Stomach (tissue), 8 donors: ENCODE measurements at regions not wholly inside any gene's neighbourhood (a gene's known extent, or its start where the extent isn't known, plus 50 kb on each side); places are given as distances from the start of the nearest gene placed in this dataset.

Experiments used
- DNase-seq, 2 donors: peaks; one replicate each; pipeline versions ENCODE4 v3.0.0 to v3.0.0-alpha.2; 2013 to 2019
- H3K27ac ChIP-seq, 5 donors: fragments of 200-600 bp in 4 of 5; sonication (generic) in 4 of 5; one replicate each; pipeline ENCODE4 v1.5.1; 2013 to 2019; ENCODE audit warnings: mild to moderate bottlenecking in 1 of 5, moderate library complexity in 1 of 5
- H3K27me3 ChIP-seq, 3 donors: fragments of 200-600 bp; sonication (generic); one replicate each; pipeline ENCODE4 v1.5.1; 2017 to 2019; ENCODE audit warnings: mixed run types in 1 of 3
- H3K36me3 ChIP-seq, 4 donors: fragments of 200-600 bp; sonication (generic); 1 replicate in 3 of 4; 2 replicates in 1 of 4; pipeline ENCODE4 v1.5.1; 2016 to 2019
- H3K4me1 ChIP-seq, 4 donors: fragments of 200-600 bp; sonication (generic); one replicate each; pipeline ENCODE4 v1.5.1; 2016 to 2019
- H3K4me3 ChIP-seq, 4 donors: fragments of 200-600 bp; sonication (generic) in 3 of 4; one replicate each; pipeline ENCODE4 v1.5.1; 2016 to 2019; ENCODE audit warnings: mild to moderate bottlenecking in 1 of 4
- H3K9me3 ChIP-seq, 4 donors: fragments of 200-600 bp; sonication (generic); one replicate each; pipeline ENCODE4 v1.5.1; 2016 to 2019
- EP300 ChIP-seq: sonication (generic); formaldehyde crosslinking; IDR thresholded peaks from one replicate; pipeline ENCODE4 v1.6.1; 2017; ENCODE audit warnings: antibody characterized with exemption
- POLR2A ChIP-seq, 4 donors: fragments of 450-650 bp; IDR thresholded peaks; one replicate each; pipeline ENCODE4 v1.6.1; 2016; ENCODE audit warnings: antibody characterized with exemption in 4 of 4, control low read depth in 2 of 4, mild to moderate bottlenecking in 1 of 4, moderate library complexity in 1 of 4
- POLR2AphosphoS5 ChIP-seq, 3 donors: sonication (generic); formaldehyde crosslinking; IDR thresholded peaks; one replicate each; pipeline ENCODE4 v1.6.1; 2016; ENCODE audit warnings: antibody characterized with exemption in 3 of 3
- WGBS, 5 donors: extraction: QIAGEN DNeasy Blood & Tissue Kit in 3 of 5; methylation state at CpG; one replicate each; pipeline versions ENCODE4 v1.1.5 to v1.1.7; 2013 to 2018; 5-methylcytosine and 5-hydroxymethylcytosine counted together
- intact Hi-C: fragments of 100-400 bp; cut with DNase I; formaldehyde crosslinking; loops from one replicate; pipeline ENCODE4 v1.15.1; 2023; ENCODE audit warnings: low total_unique reads
- TF ChIP-seq, protein P1 (sequence below), 7 experiments: fragments of 450-650 bp in 4 of 7; fragments of 200-600 bp in 3 of 7; sonication (generic) in 3 of 7; IDR thresholded peaks; one replicate each; pipeline ENCODE4 v1.5.1; 2016 to 2019; ENCODE audit warnings: antibody characterized with exemption in 7 of 7, control low read depth in 2 of 7, mild to moderate bottlenecking in 1 of 7
- donor health status: healthy with polysubstance abuse.
- donor health status: Bipolar disorder and iron deficiency.
- donor health status: healthy.

DNA sequence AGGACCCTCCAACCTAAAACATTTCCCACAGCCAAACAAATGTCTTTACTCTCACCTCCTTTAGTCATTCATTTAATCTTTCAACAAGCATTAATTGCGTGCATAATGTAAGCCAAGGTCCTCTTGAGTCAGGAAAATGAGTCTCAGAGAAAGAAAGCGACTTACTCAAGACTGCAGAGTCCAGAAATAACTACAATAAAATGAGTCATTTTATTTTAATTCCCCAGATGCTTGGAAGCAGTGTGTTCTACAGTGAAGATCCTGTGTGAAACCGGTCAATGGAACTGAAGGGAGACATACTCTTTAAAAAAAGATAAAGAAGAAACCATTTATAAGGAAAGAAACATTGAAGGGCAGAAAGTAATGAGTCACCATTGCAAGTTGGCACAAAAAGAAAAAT, 513.7 kb downstream of the CDK5RAP2 start:
- intact Hi-C loops, result no loop called here
- H3K27ac ChIP-seq, result no peak overlapping the region
- no peak overlapping the region for H3K4me3 ChIP-seq
- no peak for TF ChIP-seq EP300
- TF ChIP-seq, protein P1, sequence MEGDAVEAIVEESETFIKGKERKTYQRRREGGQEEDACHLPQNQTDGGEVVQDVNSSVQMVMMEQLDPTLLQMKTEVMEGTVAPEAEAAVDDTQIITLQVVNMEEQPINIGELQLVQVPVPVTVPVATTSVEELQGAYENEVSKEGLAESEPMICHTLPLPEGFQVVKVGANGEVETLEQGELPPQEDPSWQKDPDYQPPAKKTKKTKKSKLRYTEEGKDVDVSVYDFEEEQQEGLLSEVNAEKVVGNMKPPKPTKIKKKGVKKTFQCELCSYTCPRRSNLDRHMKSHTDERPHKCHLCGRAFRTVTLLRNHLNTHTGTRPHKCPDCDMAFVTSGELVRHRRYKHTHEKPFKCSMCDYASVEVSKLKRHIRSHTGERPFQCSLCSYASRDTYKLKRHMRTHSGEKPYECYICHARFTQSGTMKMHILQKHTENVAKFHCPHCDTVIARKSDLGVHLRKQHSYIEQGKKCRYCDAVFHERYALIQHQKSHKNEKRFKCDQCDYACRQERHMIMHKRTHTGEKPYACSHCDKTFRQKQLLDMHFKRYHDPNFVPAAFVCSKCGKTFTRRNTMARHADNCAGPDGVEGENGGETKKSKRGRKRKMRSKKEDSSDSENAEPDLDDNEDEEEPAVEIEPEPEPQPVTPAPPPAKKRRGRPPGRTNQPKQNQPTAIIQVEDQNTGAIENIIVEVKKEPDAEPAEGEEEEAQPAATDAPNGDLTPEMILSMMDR (IDR thresholded peaks at IDR 0.05), result no peak
- no peak for TF ChIP-seq POLR2AphosphoS5 (IDR thresholded peaks at IDR 0.05)
- TF ChIP-seq POLR2A (IDR thresholded peaks at IDR 0.05), result no peak
- no peak for DNase-seq
- no peaks in the 10 kb centered on the region for H3K27me3 ChIP-seq
- no peaks in the 10 kb centered on the region for H3K4me1 ChIP-seq
- 67 to 79% (median 77%) methylated on average over 3 of the region's 3 CpGs for WGBS, 5 donors
- no peaks in the 10 kb centered on the region for H3K9me3 ChIP-seq
- H3K36me3 ChIP-seq, result no peaks in the 10 kb centered on the region

DNA sequence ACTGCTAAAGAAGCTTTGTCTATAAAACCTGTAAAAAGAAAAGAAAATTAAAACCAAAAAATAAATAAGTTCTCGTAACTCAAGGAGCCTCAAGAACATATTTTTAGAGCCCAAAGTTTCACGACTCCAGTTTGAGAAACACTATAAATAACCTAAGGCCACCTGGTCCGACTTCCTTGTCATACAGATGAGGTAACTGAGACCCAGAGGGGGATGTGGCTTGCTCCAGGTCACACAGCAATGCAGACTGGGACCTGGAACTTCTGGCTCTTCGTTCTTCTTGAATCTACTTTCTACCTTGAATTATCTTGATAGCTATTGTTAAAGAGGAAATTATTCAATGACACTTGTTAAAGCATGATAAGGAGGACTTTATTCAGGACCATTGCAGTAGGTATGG, 514.8 kb downstream of the CDK5RAP2 start:
- DNase-seq, result no peak
- no peak for TF ChIP-seq POLR2AphosphoS5 (IDR thresholded peaks at IDR 0.05)
- TF ChIP-seq EP300, result no peak
- no peak for TF ChIP-seq POLR2A (IDR thresholded peaks at IDR 0.05)
- Histone ChIP-seq H3K27me3 (no peaks in the 10 kb centered on the region), H3K27ac (no peak overlapping the region), H3K36me3 (no peaks in the 10 kb centered on the region), H3K9me3 (no peaks in the 10 kb centered on the region), H3K4me3 (no peak overlapping the region), H3K4me1 (no peaks in the 10 kb centered on the region)
- intact Hi-C loops, result no loop called here
- 50 to 57% (median 55%) methylated on average over 4 of the region's 4 CpGs for WGBS, 5 donors

DNA sequence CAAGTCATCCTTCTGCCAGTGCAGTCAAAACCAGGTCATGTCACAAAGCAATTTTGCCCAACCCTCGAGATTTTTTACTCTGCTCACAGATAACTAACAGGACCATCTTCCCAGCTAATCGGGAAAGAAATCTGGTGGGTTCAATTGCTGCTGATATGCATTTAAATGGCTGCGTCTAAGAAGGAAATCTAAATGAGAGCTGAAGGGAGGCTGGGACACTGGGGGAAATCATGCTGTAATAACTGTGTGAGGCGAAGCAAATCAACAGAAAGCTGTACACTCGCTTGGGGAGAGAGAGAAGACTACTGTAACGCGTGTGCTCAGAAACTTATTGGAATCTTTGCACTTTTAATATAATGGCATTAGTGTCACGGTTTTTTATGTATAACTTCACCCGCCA, 535.0 kb downstream of the CDK5RAP2 start:
- H3K36me3 ChIP-seq, result no peaks in the 10 kb centered on the region
- no peaks in the 10 kb centered on the region for H3K9me3 ChIP-seq
- H3K27ac ChIP-seq, result no peak overlapping the region
- H3K27me3 ChIP-seq, result peaks cover 0 to 6% (median 0%) of the 10 kb centered on the region in 3 donors
- no peak for DNase-seq
- H3K4me1 ChIP-seq, result no peaks in the 10 kb centered on the region
- TF ChIP-seq, protein P1 (IDR thresholded peaks at IDR 0.05), result no peak
- TF ChIP-seq POLR2A (IDR thresholded peaks at IDR 0.05) (no peak), EP300 (no peak), POLR2AphosphoS5 (IDR thresholded peaks at IDR 0.05) (no peak)
- intact Hi-C loops, result no loop called here
- WGBS, 5 donors, result 71 to 83% (median 77%) methylated on average over 9 of the region's 9 CpGs
- no peak overlapping the region for H3K4me3 ChIP-seq

DNA sequence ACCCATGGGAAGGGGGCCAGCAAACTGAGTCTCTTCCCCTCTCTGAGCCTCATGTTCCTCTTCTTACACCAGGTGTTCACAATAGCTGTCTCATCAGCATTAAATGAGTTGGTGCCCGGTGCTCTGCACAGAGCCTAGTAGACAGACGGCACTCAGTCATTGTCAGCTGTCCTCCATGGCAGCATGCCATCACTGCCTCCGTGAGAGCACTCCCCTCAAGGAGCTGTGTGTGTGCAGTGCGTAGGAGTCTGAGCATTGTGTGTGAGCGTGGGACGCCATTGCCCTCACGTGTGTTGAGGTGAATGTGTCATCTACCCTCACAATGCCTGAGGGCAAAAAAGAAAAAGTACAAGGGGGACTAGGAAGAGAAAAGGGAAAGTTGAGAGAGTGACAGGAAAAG, 536.5 kb downstream of the CDK5RAP2 start:
- Histone ChIP-seq H3K27me3 (peaks cover 0 to 6% (median 0%) of the 10 kb centered on the region in 3 donors), H3K9me3 (no peaks in the 10 kb centered on the region), H3K4me3 (no peak overlapping the region), H3K27ac (no peak overlapping the region), H3K36me3 (no peaks in the 10 kb centered on the region), H3K4me1 (no peaks in the 10 kb centered on the region)
- intact Hi-C loops, result no loop called here
- DNase-seq, result no peak
- WGBS, 5 donors, result 50 to 70% (median 64%) methylated on average over 7 of the region's 7 CpGs
- TF ChIP-seq, protein P1 (IDR thresholded peaks at IDR 0.05), result no peak
- TF ChIP-seq EP300 (no peak), POLR2AphosphoS5 (IDR thresholded peaks at IDR 0.05) (no peak), POLR2A (IDR thresholded peaks at IDR 0.05) (no peak)

DNA sequence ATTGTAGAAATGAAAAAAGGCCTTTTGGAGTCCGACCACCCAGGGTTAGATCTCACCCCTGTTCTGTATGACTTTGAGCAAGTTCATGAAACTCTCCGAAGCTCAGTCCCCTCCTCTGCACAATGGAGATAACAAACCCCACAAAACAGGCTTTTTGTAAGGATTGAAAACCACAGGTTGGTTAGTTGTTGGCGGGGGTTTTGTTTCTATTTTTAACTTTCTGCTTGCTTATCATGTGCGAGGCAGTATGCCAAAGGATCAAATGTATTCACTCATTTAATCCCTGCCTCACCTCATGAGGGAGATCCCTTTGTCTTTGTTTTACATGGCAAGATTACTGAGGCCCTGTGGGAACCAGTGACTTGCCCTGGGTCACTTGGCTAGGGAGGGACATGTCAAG, 539.1 kb downstream of the CDK5RAP2 start:
- Histone ChIP-seq H3K4me3 (no peak overlapping the region), H3K4me1 (no peaks in the 10 kb centered on the region), H3K27me3 (peaks cover 0 to 6% (median 0%) of the 10 kb centered on the region in 3 donors), H3K36me3 (no peaks in the 10 kb centered on the region), H3K27ac (no peak overlapping the region), H3K9me3 (no peaks in the 10 kb centered on the region)
- no peak for TF ChIP-seq POLR2AphosphoS5 (IDR thresholded peaks at IDR 0.05)
- TF ChIP-seq EP300, result no peak
- TF ChIP-seq, protein P1 (IDR thresholded peaks at IDR 0.05), result no peak
- no peak for TF ChIP-seq POLR2A (IDR thresholded peaks at IDR 0.05)
- no peak for DNase-seq
- 28 to 52% (median 40%) methylated on average over 4 of the region's 4 CpGs for WGBS, 5 donors
- intact Hi-C loops, result no loop called here
